ENCODE measurements at regions not wholly inside any gene's neighbourhood (a gene's known extent, or its start where the extent isn't known, plus 50 kb on each side); places are given as distances from the start of the nearest gene placed in this dataset.

GRCh38 chr10:131676800-131677421 lies 223.9 kb upstream of the PPP2R2D start:
- TF ChIP-seq POLR2A (IDR thresholded peaks at IDR 0.05) (no peak), CTCF (IDR thresholded peaks at IDR 0.05) (no peak)
